ENCODE measurements at regions not wholly inside any gene's neighbourhood (a gene's known extent, or its start where the extent isn't known, plus 50 kb on each side); places are given as distances from the start of the nearest gene placed in this dataset.

DNA sequence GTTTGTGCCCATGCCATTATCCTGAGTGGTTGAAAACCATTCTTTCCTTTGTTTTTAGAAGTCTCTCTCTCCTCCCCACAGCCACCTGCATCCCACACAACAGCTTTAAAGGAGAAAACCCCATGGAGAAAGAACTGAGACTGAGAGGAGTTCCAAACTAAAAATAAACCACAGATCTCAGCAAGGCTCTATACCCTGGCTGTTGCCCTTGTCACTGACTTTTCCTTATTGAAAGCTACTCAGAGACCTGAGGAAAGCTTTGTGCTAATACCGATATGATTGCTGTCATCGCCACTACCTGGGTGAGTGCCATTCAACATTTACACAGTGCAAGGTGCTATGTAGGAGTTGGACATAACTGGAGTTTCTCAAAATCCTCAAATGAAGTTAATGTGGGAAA, 55.5 kb upstream of the RASGRP1 start:
- TF ChIP-seq ZC3H10 (CRISPR knock-in tag; IDR thresholded peaks at IDR 0.05) (no peak), ARNTL (CRISPR knock-in tag; IDR thresholded peaks at IDR 0.05; ENCODE audit: borderline replicate concordance, low read depth) (no peak), BACH2 (CRISPR knock-in tag; IDR thresholded peaks at IDR 0.05; ENCODE audit: borderline replicate concordance) (no peak), RARB (CRISPR knock-in tag; IDR thresholded peaks at IDR 0.05) (no peak), ZFP3 (CRISPR knock-in tag; IDR thresholded peaks at IDR 0.05) (no peak)
- TF ChIP-seq, protein P1, sequence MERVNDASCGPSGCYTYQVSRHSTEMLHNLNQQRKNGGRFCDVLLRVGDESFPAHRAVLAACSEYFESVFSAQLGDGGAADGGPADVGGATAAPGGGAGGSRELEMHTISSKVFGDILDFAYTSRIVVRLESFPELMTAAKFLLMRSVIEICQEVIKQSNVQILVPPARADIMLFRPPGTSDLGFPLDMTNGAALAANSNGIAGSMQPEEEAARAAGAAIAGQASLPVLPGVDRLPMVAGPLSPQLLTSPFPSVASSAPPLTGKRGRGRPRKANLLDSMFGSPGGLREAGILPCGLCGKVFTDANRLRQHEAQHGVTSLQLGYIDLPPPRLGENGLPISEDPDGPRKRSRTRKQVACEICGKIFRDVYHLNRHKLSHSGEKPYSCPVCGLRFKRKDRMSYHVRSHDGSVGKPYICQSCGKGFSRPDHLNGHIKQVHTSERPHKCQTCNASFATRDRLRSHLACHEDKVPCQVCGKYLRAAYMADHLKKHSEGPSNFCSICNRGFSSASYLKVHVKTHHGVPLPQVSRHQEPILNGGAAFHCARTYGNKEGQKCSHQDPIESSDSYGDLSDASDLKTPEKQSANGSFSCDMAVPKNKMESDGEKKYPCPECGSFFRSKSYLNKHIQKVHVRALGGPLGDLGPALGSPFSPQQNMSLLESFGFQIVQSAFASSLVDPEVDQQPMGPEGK (CRISPR knock-in tag; IDR thresholded peaks at IDR 0.05; ENCODE audit: borderline replicate concordance) = no peak
